ENCODE measurements at regions not wholly inside any gene's neighbourhood (a gene's known extent, or its start where the extent isn't known, plus 50 kb on each side); places are given as distances from the start of the nearest gene placed in this dataset.

GRCh38 chr6:48996461-48997119, 466.5 kb downstream of the MMUT start:
- Mint-ChIP-seq H3K27ac (no peak overlapping the region), H3K36me3 (ENCODE audit: low read depth) (no peaks in the 10 kb centered on the region), H3K4me1 (ENCODE audit: low read depth) (no peaks in the 10 kb centered on the region), H3K9me3 (peaks cover 5% of the 10 kb centered on the region), H3K27me3 (no peaks in the 10 kb centered on the region), H3K4me3 (no peak overlapping the region)
- TF ChIP-seq CTCF (IDR thresholded peaks at IDR 0.05): no peak
- ATAC-seq (no peak), DNase-seq (no peak)
- ChIA-PET POLR2A (no interaction called here), CTCF (no interaction called here)
- intact Hi-C loops (cut with micrococcal nuclease): no loop called here

- no peak for ATAC-seq
- TF ChIP-seq CTCF (IDR thresholded peaks at IDR 0.05): no peak
- no peaks in the 10 kb centered on the region for H3K4me1 Mint-ChIP-seq (ENCODE audit: low read depth)
- no peak for DNase-seq
- peaks cover 9% of the 10 kb centered on the region for H3K9me3 Mint-ChIP-seq
- no peak overlapping the region for H3K4me3 Mint-ChIP-seq
- ChIA-PET CTCF (no interaction called here), POLR2A (no interaction called here)
- H3K27me3 Mint-ChIP-seq: no peaks in the 10 kb centered on the region
- H3K27ac Mint-ChIP-seq: no peak overlapping the region
- intact Hi-C loops (cut with micrococcal nuclease): no loop called here
- H3K36me3 Mint-ChIP-seq (ENCODE audit: low read depth): no peaks in the 10 kb centered on the region
Measured at GRCh38 chr6:48994811-48995210, 468.2 kb downstream of the MMUT start.

- H3K4me1 Mint-ChIP-seq (ENCODE audit: low read depth): no peaks in the 10 kb centered on the region
- H3K4me3 Mint-ChIP-seq: no peak overlapping the region
- H3K9me3 Mint-ChIP-seq: peaks cover 11% of the 10 kb centered on the region
- intact Hi-C loops (cut with micrococcal nuclease): no loop called here
- H3K36me3 Mint-ChIP-seq (ENCODE audit: low read depth): no peaks in the 10 kb centered on the region
- no peak overlapping the region for H3K27ac Mint-ChIP-seq
- TF ChIP-seq CTCF (IDR thresholded peaks at IDR 0.05): no peak
- DNase-seq (no peak), ATAC-seq (no peak)
- CTCF ChIA-PET: no interaction called here
- POLR2A ChIA-PET: interaction anchor here (0.5 kb wide), 1 partner anchor 155 kb away, joined by 4 read pairs; no protein-coding TSS in a partner anchor
- H3K27me3 Mint-ChIP-seq: no peaks in the 10 kb centered on the region
Measured at GRCh38 chr6:48990739-48991138, 472.3 kb downstream of the MMUT start.

- intact Hi-C loops (cut with micrococcal nuclease): no loop called here
- no peaks in the 10 kb centered on the region for H3K27me3 Mint-ChIP-seq
- no peaks in the 10 kb centered on the region for H3K36me3 Mint-ChIP-seq (ENCODE audit: low read depth)
- no peak for TF ChIP-seq CTCF (IDR thresholded peaks at IDR 0.05)
- DNase-seq (no peak), ATAC-seq (no peak)
- ChIA-PET POLR2A (no interaction called here), CTCF (no interaction called here)
- H3K4me1 Mint-ChIP-seq (ENCODE audit: low read depth): no peaks in the 10 kb centered on the region
- H3K27ac Mint-ChIP-seq: no peak overlapping the region
- peaks cover 13% of the 10 kb centered on the region for H3K9me3 Mint-ChIP-seq
- H3K4me3 Mint-ChIP-seq: no peak overlapping the region
Measured at GRCh38 chr6:48986845-48987244, 476.2 kb downstream of the MMUT start.

- ATAC-seq (no peak), DNase-seq (no peak)
- H3K36me3 Mint-ChIP-seq (ENCODE audit: low read depth): no peaks in the 10 kb centered on the region
- ChIA-PET CTCF (no interaction called here), POLR2A (no interaction called here)
- no peaks in the 10 kb centered on the region for H3K27me3 Mint-ChIP-seq
- intact Hi-C loops (cut with micrococcal nuclease): no loop called here
- no peaks in the 10 kb centered on the region for H3K4me1 Mint-ChIP-seq (ENCODE audit: low read depth)
- no peak overlapping the region for H3K27ac Mint-ChIP-seq
- no peak for TF ChIP-seq CTCF (IDR thresholded peaks at IDR 0.05)
- H3K4me3 Mint-ChIP-seq: no peak overlapping the region
- H3K9me3 Mint-ChIP-seq: peaks cover 12% of the 10 kb centered on the region
Measured at GRCh38 chr6:48986105-48986504, 476.9 kb downstream of the MMUT start.
